WERI-Rb-1 (cell line): ENCODE measurements at regions not wholly inside any gene's neighbourhood (a gene's known extent, or its start where the extent isn't known, plus 50 kb on each side); places are given as distances from the start of the nearest gene placed in this dataset.
A peak's percentile ranks its signal among the peaks of the same experiment; 100 is the strongest.

ENCODE experiments used
- DNase-seq: peaks from one replicate; pipeline ENCODE4 v3.0.0-alpha.2; 2020
- H3K27ac ChIP-seq: fragments of 250-450 bp; sonication (Bioruptor Pico); 2 replicates; pipeline ENCODE4 v1.5.1; 2020; ENCODE audit warnings: mild to moderate bottlenecking, moderate library complexity
- H3K27me3 ChIP-seq: fragments of 250-450 bp; sonication (Bioruptor Pico); 2 replicates; pipeline ENCODE4 v1.5.1; 2021; ENCODE audit warnings: mild to moderate bottlenecking, low read depth, moderate library complexity; ENCODE audit not compliant: insufficient read depth, severe bottlenecking
- H3K36me3 ChIP-seq: fragments of 250-450 bp; sonication (Bioruptor Pico); 2 replicates; pipeline ENCODE4 v1.5.1; 2020; ENCODE audit warnings: mild to moderate bottlenecking, moderate library complexity
- H3K4me3 ChIP-seq: 2 replicates; pipeline ENCODE4 v1.5.1; 2011; ENCODE audit warnings: low read depth, mild to moderate bottlenecking, control low read depth, low read length
- H3K9me3 ChIP-seq: fragments of 250-450 bp; sonication (Bioruptor Pico); 2 replicates; pipeline ENCODE4 v1.5.1; 2021; ENCODE audit warnings: mild to moderate bottlenecking, moderate library complexity; ENCODE audit not compliant: severe bottlenecking
- TF ChIP-seq, protein P1 (sequence below): IDR thresholded peaks from 2 replicates; pipeline ENCODE4 v1.5.1; 2011; ENCODE audit warnings: low read depth, mild to moderate bottlenecking, control low read depth, inconsistent platforms, low read length

DNA sequence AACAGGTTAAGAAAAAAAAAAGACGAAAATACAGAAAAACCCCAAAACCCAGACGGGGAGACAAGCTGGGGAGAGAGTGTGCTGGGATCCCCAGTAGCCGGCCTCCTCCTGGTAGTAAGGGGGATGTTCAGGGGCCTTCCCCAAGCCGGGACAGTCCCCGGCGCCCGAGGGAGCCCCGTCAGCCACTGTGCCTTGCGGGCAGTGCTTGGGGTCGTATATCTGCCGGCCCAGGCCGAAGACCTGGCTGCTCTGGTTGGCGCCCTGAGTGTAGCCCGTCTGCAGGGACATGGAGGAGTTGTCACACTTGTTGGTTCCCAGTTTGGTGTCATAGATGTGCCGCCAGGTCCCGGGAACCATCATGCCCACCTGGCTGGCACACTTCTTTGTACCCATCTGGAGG, 287.2 kb upstream of the GADL1 start:
- Histone ChIP-seq H3K9me3 (no peaks in the 10 kb centered on the region), H3K4me3 (no peak overlapping the region), H3K27ac (no peak overlapping the region), H3K27me3 (no peaks in the 10 kb centered on the region), H3K36me3 (no peaks in the 10 kb centered on the region)
- DNase-seq: no peak
- TF ChIP-seq, protein P1, sequence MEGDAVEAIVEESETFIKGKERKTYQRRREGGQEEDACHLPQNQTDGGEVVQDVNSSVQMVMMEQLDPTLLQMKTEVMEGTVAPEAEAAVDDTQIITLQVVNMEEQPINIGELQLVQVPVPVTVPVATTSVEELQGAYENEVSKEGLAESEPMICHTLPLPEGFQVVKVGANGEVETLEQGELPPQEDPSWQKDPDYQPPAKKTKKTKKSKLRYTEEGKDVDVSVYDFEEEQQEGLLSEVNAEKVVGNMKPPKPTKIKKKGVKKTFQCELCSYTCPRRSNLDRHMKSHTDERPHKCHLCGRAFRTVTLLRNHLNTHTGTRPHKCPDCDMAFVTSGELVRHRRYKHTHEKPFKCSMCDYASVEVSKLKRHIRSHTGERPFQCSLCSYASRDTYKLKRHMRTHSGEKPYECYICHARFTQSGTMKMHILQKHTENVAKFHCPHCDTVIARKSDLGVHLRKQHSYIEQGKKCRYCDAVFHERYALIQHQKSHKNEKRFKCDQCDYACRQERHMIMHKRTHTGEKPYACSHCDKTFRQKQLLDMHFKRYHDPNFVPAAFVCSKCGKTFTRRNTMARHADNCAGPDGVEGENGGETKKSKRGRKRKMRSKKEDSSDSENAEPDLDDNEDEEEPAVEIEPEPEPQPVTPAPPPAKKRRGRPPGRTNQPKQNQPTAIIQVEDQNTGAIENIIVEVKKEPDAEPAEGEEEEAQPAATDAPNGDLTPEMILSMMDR: no peak

DNA sequence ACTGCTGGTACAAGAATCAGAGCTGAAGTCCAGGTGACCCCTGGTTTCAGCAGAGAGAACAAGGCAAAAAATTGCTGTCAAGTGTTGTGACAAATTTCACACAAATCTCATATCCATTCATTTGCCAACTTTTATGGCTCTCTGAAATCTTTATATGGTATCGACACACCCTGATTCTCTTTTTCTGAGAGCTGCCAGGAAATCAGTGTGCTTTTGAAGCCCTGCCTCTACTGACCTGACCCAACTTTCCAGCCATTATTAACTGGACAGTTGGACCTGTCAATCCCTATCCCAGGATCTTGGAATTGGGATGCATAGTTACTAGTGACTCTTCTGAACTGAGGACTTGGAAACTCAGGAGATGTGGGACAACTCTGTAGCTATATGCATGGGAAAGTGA, 288.2 kb upstream of the GADL1 start:
- TF ChIP-seq, protein P1: no peak
- Histone ChIP-seq H3K36me3 (no peaks in the 10 kb centered on the region), H3K9me3 (no peaks in the 10 kb centered on the region), H3K4me3 (no peak overlapping the region), H3K27me3 (no peaks in the 10 kb centered on the region), H3K27ac (no peak overlapping the region)
- no peak for DNase-seq

DNA sequence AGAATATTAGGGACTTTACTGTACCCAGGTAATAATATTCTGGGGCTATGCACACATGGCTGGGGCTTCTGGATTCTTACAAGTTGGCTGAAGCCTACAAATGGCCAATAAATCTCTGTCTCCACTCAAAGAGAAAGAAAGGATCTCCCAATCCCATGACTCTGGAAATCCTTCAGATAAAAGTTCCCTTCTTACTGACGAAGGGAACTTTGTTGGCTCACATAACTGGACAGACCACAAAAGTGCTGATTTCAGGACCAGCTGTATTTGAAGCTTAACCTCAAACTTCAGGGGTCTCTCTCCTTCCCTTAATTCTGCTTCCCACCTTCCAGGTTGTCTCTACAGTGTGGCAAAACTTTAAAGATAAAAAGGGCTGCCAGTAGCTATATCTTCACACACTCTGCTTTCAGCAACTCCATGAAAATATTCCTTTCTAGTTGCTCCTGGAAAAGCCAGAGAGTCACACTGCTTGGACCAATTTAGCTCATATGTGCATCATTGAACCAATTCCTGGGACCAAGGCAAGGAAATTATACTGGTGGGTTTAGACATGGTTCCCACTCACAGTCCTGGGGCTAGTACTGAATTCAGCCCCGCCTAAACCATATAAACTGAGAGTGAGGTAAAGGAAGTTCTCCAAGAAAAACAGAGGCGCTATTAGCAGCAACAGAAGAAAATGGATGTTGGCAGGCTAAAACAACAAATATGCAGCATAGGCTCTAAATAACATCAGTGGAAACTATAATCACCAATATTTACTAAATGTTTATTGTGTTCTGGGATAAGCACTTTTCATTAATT, 290.0 kb upstream of the GADL1 start:
- TF ChIP-seq, protein P1: no peak
- H3K27me3 ChIP-seq: no peaks in the 10 kb centered on the region
- no peaks in the 10 kb centered on the region for H3K36me3 ChIP-seq
- H3K4me3 ChIP-seq: no peak overlapping the region
- no peak for DNase-seq
- H3K27ac ChIP-seq: no peak overlapping the region
- H3K9me3 ChIP-seq: no peaks in the 10 kb centered on the region

DNA sequence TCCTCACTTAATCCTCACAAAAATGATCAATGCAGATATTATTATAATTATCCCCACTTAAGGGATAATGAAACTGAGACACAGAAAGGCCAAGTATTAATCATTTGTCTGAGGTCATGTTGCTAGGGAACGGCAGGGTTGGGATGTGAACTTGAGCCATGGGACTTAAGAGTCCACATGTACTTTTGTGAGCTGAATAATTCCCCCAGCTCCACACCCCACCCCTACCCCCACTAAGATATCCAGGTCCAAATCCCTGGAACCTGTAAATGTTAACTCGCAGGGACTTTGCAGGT, 290.5 kb upstream of the GADL1 start:
- Histone ChIP-seq H3K36me3 (no peaks in the 10 kb centered on the region), H3K4me3 (no peak overlapping the region), H3K27me3 (no peaks in the 10 kb centered on the region), H3K9me3 (no peaks in the 10 kb centered on the region), H3K27ac (no peak overlapping the region)
- DNase-seq: peak; percentile 22
- TF ChIP-seq, protein P1: no peak

DNA sequence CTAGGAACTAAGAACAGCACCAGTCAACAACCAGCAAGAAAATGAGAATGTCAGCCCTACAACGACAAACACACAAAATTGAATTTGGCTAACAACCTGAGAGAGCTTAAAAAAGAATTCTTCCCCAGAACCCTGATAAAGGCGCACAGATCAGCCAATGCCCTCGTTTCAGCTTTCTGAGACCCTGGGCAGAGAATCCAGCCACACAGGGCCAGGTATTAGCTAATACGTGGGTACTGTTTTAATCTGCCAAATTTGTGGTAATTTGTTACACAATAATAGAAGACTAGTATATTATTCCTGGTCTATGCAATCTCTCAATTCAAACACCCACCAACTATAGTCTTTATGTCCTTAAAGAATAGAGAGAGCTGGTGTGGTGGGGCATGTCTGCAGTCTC, 291.6 kb upstream of the GADL1 start:
- Histone ChIP-seq H3K27ac (no peak overlapping the region), H3K9me3 (no peaks in the 10 kb centered on the region), H3K4me3 (no peak overlapping the region), H3K36me3 (no peaks in the 10 kb centered on the region), H3K27me3 (no peaks in the 10 kb centered on the region)
- no peak for DNase-seq
- TF ChIP-seq, protein P1: no peak

DNA sequence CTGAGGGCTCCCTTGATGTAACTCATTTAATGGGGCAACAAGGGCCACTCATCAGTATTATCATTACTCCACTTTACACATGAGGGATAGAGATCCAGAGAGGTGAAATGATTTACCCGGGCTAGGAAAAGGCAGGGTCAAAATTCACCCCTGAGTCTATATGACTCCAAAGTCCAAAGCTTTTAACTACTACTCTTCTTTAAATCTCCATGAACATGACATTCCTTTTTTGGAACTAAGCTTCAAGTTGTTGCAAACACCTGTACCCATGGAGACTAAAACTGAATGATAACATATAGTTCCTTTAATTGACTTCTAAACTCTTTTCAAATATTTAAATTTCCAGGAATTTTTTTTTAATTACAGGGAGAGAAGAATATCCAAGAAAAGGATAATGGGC, 292.9 kb upstream of the GADL1 start:
- H3K27me3 ChIP-seq: no peaks in the 10 kb centered on the region
- H3K27ac ChIP-seq: no peak overlapping the region
- no peaks in the 10 kb centered on the region for H3K36me3 ChIP-seq
- TF ChIP-seq, protein P1: no peak
- DNase-seq: no peak
- H3K9me3 ChIP-seq: no peaks in the 10 kb centered on the region
- H3K4me3 ChIP-seq: no peak overlapping the region
